PC-3 (cell line): ENCODE measurements at regions not wholly inside any gene's neighbourhood (a gene's known extent, or its start where the extent isn't known, plus 50 kb on each side); places are given as distances from the start of the nearest gene placed in this dataset.
A peak's percentile ranks its signal among the peaks of the same experiment; 100 is the strongest.
"Not testable (repeated sequence)": the region's sequence is repeated elsewhere in the genome, so short reads cannot be mapped to it uniquely, and the experiment has no call there.

ENCODE experiments used
- ATAC-seq: fragments of 200-7000 bp; cut with Tn5 transposase; 2 replicates; pipeline ENCODE4 v1.9.1; 2020; ENCODE audit warnings: mild to moderate bottlenecking, moderate library complexity
- BruUV-seq: library from RNA; stranded (reverse); fragments of 400-500 nt; replicated peaks from 2 replicates; lab custom pipeline; 2021; lab: Mats Ljungman, UMichigan
- CTCF ChIA-PET: fragments of 300-600 bp; sonication (Branson Sonifier 250); formaldehyde crosslinking; loops from one replicate; lab custom pipeline; 2022; ENCODE audit warnings: antibody characterized with exemption; lab: Charles Lee
- POLR2A ChIA-PET: fragments of 300-600 bp; sonication (Branson Sonifier 250); formaldehyde crosslinking; loops from one replicate; lab custom pipeline; 2022; ENCODE audit warnings: antibody characterized with exemption; ENCODE audit not compliant: unreplicated experiment; lab: Charles Lee
- DNase-seq: peaks from one replicate; pipeline ENCODE4 v3.0.0-alpha.2; 2015
- H2AFZ ChIP-seq: fragments of 300-600 bp; sonication (generic); 2 replicates; pipeline ENCODE4 v1.6.0; 2016; ENCODE audit warnings: antibody characterized with exemption, low read length
- H3F3A ChIP-seq: fragments of 300-600 bp; sonication (generic); one replicate; pipeline ENCODE4 v1.6.0; 2017; ENCODE audit warnings: antibody characterized with exemption, low read length, control low read depth, mild to moderate bottlenecking; ENCODE audit not compliant: unreplicated experiment
- H3K27ac ChIP-seq: fragments of 300-600 bp; sonication (generic); 2 replicates; pipeline ENCODE4 v1.5.1; 2016; ENCODE audit warnings: mild to moderate bottlenecking, low read length
- H3K27me3 ChIP-seq: fragments of 300-600 bp; sonication (generic); 2 replicates; pipeline ENCODE4 v1.6.1; 2016; ENCODE audit warnings: low read length, mixed read lengths
- H3K36me3 ChIP-seq: fragments of 300-600 bp; sonication (generic); 2 replicates; pipeline ENCODE4 v1.6.1; 2016; ENCODE audit warnings: low read depth, mixed run types, low read length, mixed read lengths
- H3K4me1 ChIP-seq: fragments of 300-600 bp; sonication (generic); 2 replicates; pipeline ENCODE4 v1.5.1; 2016; ENCODE audit warnings: low read length; ENCODE audit not compliant: insufficient read depth
- H3K4me2 ChIP-seq: fragments of 300-600 bp; sonication (generic); 2 replicates; pipeline ENCODE4 v1.6.0; 2016; ENCODE audit warnings: low read length
- H3K4me3 ChIP-seq: fragments of 300-600 bp; sonication (generic); 2 replicates; pipeline ENCODE4 v1.5.1; 2016; ENCODE audit warnings: mild to moderate bottlenecking, low read length, mixed read lengths
- H3K79me2 ChIP-seq: fragments of 300-600 bp; sonication (generic); 2 replicates; pipeline ENCODE4 v1.6.1; 2017; ENCODE audit warnings: low read length, mixed read lengths
- H3K9ac ChIP-seq: fragments of 300-600 bp; sonication (generic); 2 replicates; pipeline ENCODE4 v1.6.0; 2016; ENCODE audit warnings: mild to moderate bottlenecking, low read length
- H3K9me2 ChIP-seq: fragments of 300-600 bp; sonication (generic); replicated peaks from 2 replicates; pipeline ENCODE4 v1.6.1; 2016; ENCODE audit warnings: mixed run types, low read length, mixed read lengths
- H3K9me3 ChIP-seq: fragments of 300-600 bp; sonication (generic); 2 replicates; pipeline ENCODE4 v1.6.1; 2016; ENCODE audit warnings: low read length, mixed read lengths
- H4K20me1 ChIP-seq: fragments of 300-600 bp; sonication (generic); 2 replicates; pipeline ENCODE4 v1.6.1; 2016; ENCODE audit warnings: low read length, mixed read lengths
- intact Hi-C: fragments of 100-400 bp; cut with micrococcal nuclease; formaldehyde crosslinking; loops from 2 replicates; pipeline ENCODE4 v1.9.0; 2023

DNA sequence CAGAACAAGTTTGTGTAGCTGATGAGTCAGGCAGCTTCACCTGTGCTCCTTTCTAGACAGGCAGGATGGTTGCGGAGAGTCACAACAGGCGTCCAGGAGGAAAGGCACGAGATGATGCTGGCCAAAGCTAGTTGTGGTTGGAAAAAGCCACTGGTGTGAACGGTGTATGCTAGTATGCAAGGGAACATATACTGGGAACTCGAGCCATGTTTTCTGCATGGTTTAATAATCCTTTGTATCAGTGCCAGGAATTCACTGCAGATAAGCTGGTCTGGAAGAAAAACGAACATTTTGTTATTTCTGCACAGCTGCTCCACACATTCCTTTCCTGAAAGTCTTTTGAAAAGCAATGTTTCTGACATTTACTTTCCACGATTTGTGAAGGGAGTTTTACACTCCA is 3999.6 kb upstream of the TPTE start:
- H3K4me2 ChIP-seq, ATAC-seq, POLR2A ChIA-PET: not testable (repeated sequence)

DNA sequence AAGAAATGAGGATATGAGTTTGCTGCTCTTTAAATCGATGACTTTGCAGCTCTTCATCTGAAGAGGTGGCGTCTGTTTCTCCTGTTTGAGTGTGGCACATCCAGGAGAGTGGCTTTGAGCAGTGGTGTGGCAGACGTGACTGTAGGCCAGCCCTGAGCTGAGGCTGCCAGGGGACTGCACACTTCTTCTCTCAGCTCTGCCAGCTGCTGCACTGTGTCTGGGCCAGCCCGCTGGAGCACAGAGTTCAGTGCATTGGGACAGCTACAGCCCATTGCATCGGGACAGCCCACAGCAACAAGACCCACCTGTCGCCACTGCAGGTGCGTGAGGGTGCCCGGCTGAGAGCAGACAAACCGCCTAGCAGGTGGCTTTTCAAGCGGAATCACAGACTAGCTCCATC is 3995.2 kb upstream of the TPTE start:
- DNase-seq, H4K20me1 ChIP-seq, H3K4me2 ChIP-seq, H2AFZ ChIP-seq, H3K9ac ChIP-seq, H3K9me3 ChIP-seq, H3K79me2 ChIP-seq, H3K4me1 ChIP-seq, H3F3A ChIP-seq, H3K27ac ChIP-seq, CTCF ChIA-PET, H3K4me3 ChIP-seq, H3K9me2 ChIP-seq, intact Hi-C loops, BruUV-seq, ATAC-seq, H3K27me3 ChIP-seq, H3K36me3 ChIP-seq, POLR2A ChIA-PET: not testable (repeated sequence)

More for the DNA sequence above, 3999.6 kb upstream of the TPTE start:
- H3K36me3 ChIP-seq, H3K4me3 ChIP-seq, H3K9me2 ChIP-seq, H3K9me3 ChIP-seq, intact Hi-C loops, DNase-seq, H3F3A ChIP-seq, H3K4me1 ChIP-seq, H3K27ac ChIP-seq, H4K20me1 ChIP-seq, CTCF ChIA-PET, H3K27me3 ChIP-seq, BruUV-seq, H3K79me2 ChIP-seq, H2AFZ ChIP-seq, H3K9ac ChIP-seq: not testable (repeated sequence)

DNA sequence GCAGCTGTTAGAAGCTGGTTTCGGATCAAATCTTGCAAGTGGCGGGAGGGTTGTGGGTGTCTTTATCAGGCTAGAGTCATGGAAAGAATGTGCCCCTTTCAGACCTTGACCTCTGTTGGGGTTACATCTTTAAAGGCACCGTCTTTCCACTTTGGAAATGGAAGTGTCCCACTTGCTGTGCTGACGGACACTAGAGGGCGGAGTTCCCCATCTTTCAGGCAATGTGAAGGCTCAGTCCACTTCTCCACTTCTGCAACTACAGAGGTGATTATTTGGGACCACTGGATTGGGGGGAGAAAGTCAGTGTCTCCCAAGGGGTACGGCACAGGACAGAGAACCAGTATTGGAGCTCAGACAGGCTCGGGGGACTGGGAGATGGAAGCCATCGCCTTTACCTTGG is 3990.7 kb upstream of the TPTE start:
- H3K9ac ChIP-seq, H3K27ac ChIP-seq, H3K79me2 ChIP-seq, DNase-seq, CTCF ChIA-PET, H2AFZ ChIP-seq, H3F3A ChIP-seq, H3K4me1 ChIP-seq, H3K9me3 ChIP-seq, H3K4me3 ChIP-seq, POLR2A ChIA-PET, H4K20me1 ChIP-seq, H3K4me2 ChIP-seq, H3K9me2 ChIP-seq, BruUV-seq, H3K36me3 ChIP-seq, H3K27me3 ChIP-seq, intact Hi-C loops: not testable (repeated sequence)
- ATAC-seq: peak; percentile 61

DNA sequence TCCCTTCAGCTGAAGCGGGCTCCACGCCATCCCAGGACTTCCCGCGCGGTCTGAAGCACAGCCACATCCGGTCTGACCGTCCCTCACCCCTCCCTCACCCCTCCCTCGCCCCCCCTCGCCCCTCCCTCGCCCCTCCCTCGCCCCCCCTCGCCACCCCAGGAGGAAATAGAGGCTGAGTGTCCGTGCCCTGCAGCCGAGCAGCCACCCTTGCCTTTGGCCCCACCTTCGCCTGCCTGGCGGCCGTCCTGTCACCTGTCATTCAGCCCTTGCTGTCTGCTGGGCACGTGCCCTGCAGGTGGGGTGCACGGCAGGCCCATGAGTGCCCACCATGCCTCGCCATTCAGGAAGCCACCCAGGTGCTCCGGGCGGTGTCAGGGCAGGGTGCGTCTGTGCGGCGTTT is 3988.1 kb upstream of the TPTE start:
- H3K36me3 ChIP-seq, BruUV-seq, H3F3A ChIP-seq, H3K27ac ChIP-seq, H3K9ac ChIP-seq, DNase-seq, CTCF ChIA-PET, H4K20me1 ChIP-seq, H3K4me1 ChIP-seq, H3K9me3 ChIP-seq, intact Hi-C loops, H3K27me3 ChIP-seq, H3K9me2 ChIP-seq, H2AFZ ChIP-seq, POLR2A ChIA-PET, H3K4me3 ChIP-seq, H3K4me2 ChIP-seq, H3K79me2 ChIP-seq: not testable (repeated sequence)
- peak; percentile 15; the same call in 1 of the 2 replicates for ATAC-seq

DNA sequence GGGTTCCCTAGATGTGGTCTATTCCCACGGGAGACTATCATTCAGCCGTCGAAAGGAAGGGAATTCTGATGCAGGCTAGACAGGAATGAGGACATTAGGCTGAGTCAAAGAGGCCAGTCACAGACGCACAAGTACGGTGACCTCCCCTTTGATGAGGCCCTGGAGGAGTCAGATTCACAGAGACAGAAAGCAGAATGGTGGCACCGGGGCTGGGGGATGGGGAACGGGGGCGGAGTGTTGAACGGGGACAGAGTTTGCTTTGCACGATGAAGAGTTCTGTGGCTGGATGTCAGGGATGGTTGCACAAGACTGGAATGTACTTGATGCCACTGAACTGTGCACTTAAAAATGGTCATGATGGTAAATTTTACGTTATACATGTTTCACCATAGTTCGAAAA is 3983.1 kb upstream of the TPTE start:
- H2AFZ ChIP-seq, H3F3A ChIP-seq, POLR2A ChIA-PET, H3K27me3 ChIP-seq, H3K9ac ChIP-seq, ATAC-seq, BruUV-seq, H3K36me3 ChIP-seq, H3K4me2 ChIP-seq, H3K4me3 ChIP-seq, DNase-seq, H3K27ac ChIP-seq, intact Hi-C loops, H3K4me1 ChIP-seq, CTCF ChIA-PET, H3K9me2 ChIP-seq, H4K20me1 ChIP-seq, H3K9me3 ChIP-seq, H3K79me2 ChIP-seq: not testable (repeated sequence)

DNA sequence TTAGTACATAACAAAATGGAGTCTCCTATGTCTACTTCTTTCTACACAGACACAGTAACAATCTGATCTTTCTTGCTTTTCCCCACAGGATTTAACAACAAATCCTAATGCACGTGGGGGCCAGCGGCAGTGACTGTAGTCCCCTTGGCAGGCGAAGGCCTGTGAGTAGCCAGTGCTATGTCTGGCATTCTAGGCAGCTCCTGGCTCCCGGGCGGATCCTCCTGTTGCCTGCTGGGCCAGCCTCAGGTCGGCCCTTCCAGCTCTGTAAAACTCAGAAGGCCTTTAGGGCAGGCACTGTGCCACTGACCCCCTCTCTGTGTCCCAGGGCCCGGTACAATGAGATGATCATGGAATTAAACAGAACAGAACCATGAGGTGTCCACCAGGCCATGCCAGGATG is 3981.7 kb upstream of the TPTE start:
- H3F3A ChIP-seq, H3K9ac ChIP-seq, H2AFZ ChIP-seq, DNase-seq, POLR2A ChIA-PET, BruUV-seq, ATAC-seq, H3K9me2 ChIP-seq, H3K27ac ChIP-seq, H4K20me1 ChIP-seq, H3K36me3 ChIP-seq, H3K79me2 ChIP-seq, intact Hi-C loops, H3K9me3 ChIP-seq, H3K4me3 ChIP-seq, CTCF ChIA-PET, H3K4me2 ChIP-seq, H3K27me3 ChIP-seq, H3K4me1 ChIP-seq: not testable (repeated sequence)

DNA sequence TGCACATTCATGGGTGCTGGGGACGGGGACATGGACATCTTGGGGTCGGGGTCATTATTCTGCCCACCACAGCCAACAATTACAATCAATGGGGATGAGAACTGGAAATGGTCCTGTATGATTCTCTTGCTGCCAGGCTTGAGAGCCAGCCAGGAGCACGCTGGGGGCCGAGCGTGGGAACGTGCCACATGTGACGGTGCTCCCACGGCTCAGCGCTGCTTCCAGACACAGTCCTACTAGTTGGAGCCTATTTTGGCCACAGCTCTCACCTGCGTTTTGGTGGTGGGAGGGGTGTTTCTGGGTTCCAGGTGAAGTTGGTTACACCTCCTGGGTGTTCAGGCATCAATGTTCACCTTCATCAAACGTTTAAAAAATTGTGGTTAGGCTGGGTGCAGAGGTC is 3980.3 kb upstream of the TPTE start:
- H3F3A ChIP-seq, POLR2A ChIA-PET, BruUV-seq, CTCF ChIA-PET, H3K9me3 ChIP-seq, H4K20me1 ChIP-seq, H3K9me2 ChIP-seq, intact Hi-C loops, H3K79me2 ChIP-seq, ATAC-seq, H3K36me3 ChIP-seq, H3K9ac ChIP-seq, H3K4me3 ChIP-seq, H3K27ac ChIP-seq, H3K27me3 ChIP-seq, H3K4me1 ChIP-seq, DNase-seq, H2AFZ ChIP-seq, H3K4me2 ChIP-seq: not testable (repeated sequence)
